PFSK-1 (cell line): ENCODE measurements at regions not wholly inside any gene's neighbourhood (a gene's known extent, or its start where the extent isn't known, plus 50 kb on each side); places are given as distances from the start of the nearest gene placed in this dataset.

Source experiments
- FOXP2 ChIP-seq: optimal IDR thresholded peaks from 2 replicates; pipeline ENCODE3; 2011; ENCODE audit warnings: borderline replicate concordance, control low read depth, inconsistent platforms; ENCODE audit not compliant: insufficient read depth; ENCODE audit errors: extremely low read length, extremely low read depth
- POLR2AphosphoS5 ChIP-seq: IDR thresholded peaks from 2 replicates; pipeline ENCODE4 v1.6.1; 2012; ENCODE audit warnings: low read depth, mild to moderate bottlenecking, control low read depth, low read length, moderate library complexity
- REST ChIP-seq, 2 experiments: IDR thresholded peaks; 2 replicates each; pipeline versions ENCODE4 v1.6.1 to v1.8.0; 2011 to 2012; ENCODE audit warnings: low read depth in 2 of 2, low read length in 2 of 2, control low read depth in 1 of 2, inconsistent platforms in 1 of 2, mild to moderate bottlenecking in 1 of 2, moderate library complexity in 1 of 2; ENCODE audit not compliant: insufficient read depth in 1 of 2
- SIN3A ChIP-seq: IDR thresholded peaks from 2 replicates; pipeline ENCODE4 v1.6.1; 2012; ENCODE audit warnings: mild to moderate bottlenecking, low read length, moderate library complexity, borderline replicate concordance; ENCODE audit not compliant: insufficient read depth
- TAF1 ChIP-seq: IDR thresholded peaks from 2 replicates; pipeline ENCODE4 v1.6.1; 2012; ENCODE audit warnings: low read length, control low read depth, borderline replicate concordance; ENCODE audit not compliant: insufficient read depth

- TF ChIP-seq TAF1 (no peak), SIN3A (no peak), REST (IDR thresholded peaks at IDR 0.05; ENCODE audit: insufficient read depth in 1 of 2, low read depth in 2 of 2, low read length in 2 of 2) (no peak)
Measured at GRCh38 chr2:235303499-235304291, 190.1 kb upstream of the AGAP1 start.

- no peak for TF ChIP-seq SIN3A
Measured at GRCh38 chr2:235305678-235306077, 188.2 kb upstream of the AGAP1 start.

GRCh38 chr2:235311044-235311443 is 182.8 kb upstream of the AGAP1 start:
- no peak for TF ChIP-seq REST (IDR thresholded peaks at IDR 0.05; ENCODE audit: insufficient read depth in 1 of 2, low read depth in 2 of 2, low read length in 2 of 2)
- TF ChIP-seq POLR2AphosphoS5: no peak

GRCh38 chr2:235312571-235312970 is 181.3 kb upstream of the AGAP1 start:
- no peak for TF ChIP-seq POLR2AphosphoS5
- TF ChIP-seq SIN3A: no peak
- no peak for TF ChIP-seq REST (IDR thresholded peaks at IDR 0.05; ENCODE audit: insufficient read depth in 1 of 2, low read depth in 2 of 2, low read length in 2 of 2)

- no peak for TF ChIP-seq TAF1
Measured at GRCh38 chr2:235314371-235314930, 179.4 kb upstream of the AGAP1 start.

GRCh38 chr2:235319095-235319494 is 174.7 kb upstream of the AGAP1 start:
- TF ChIP-seq FOXP2 (no peak), SIN3A (no peak), REST (IDR thresholded peaks at IDR 0.05; ENCODE audit: insufficient read depth in 1 of 2, low read depth in 2 of 2, low read length in 2 of 2) (no peak), POLR2AphosphoS5 (no peak), TAF1 (no peak)
